H1 (cell line): ENCODE measurements at regions not wholly inside any gene's neighbourhood (a gene's known extent, or its start where the extent isn't known, plus 50 kb on each side); places are given as distances from the start of the nearest gene placed in this dataset.

Source experiments
- KDM1A ChIP-seq: fragments of 200-600, 300-600 bp; sonication (generic); IDR thresholded peaks from 2 replicates; pipeline ENCODE4 v1.7.1; 2016; ENCODE audit warnings: mild to moderate bottlenecking, low read length, borderline replicate concordance
- RNF2 ChIP-seq: fragments of 200-900, 300-1000 bp; sonication (generic); IDR thresholded peaks from 2 replicates; pipeline ENCODE4 v1.7.1; 2016; ENCODE audit warnings: borderline replicate concordance, low read depth, mild to moderate bottlenecking, antibody characterized with exemption, low read length; ENCODE audit not compliant: poor library complexity, severe bottlenecking; ENCODE audit errors: missing control alignments
- SIN3A ChIP-seq, 2 experiments: IDR thresholded peaks in 1 of 2; conservative IDR thresholded peaks in 1 of 2; 2 replicates each; pipeline ENCODE4 v1.6.1; 2011 to 2012; ENCODE audit warnings: low read length in 2 of 2, improper control_type of control experiment in 1 of 2, low read depth in 1 of 2, mild to moderate bottlenecking in 1 of 2
- SIRT6 ChIP-seq: IDR thresholded peaks from one replicate; pipeline ENCODE4 v1.7.1; 2012; ENCODE audit warnings: low read length, inconsistent platforms
- SP1 ChIP-seq: IDR thresholded peaks from 2 replicates; pipeline ENCODE4 v1.6.1; 2011; ENCODE audit warnings: low read depth, low read length
- TF ChIP-seq, protein P1 (sequence below): fragments of 300-600 bp; sonication (generic); IDR thresholded peaks from 2 replicates; pipeline ENCODE4 v1.7.1; 2012; ENCODE audit warnings: low read length, moderate library complexity, mild to moderate bottlenecking, inconsistent platforms; ENCODE audit not compliant: insufficient replicate concordance

DNA sequence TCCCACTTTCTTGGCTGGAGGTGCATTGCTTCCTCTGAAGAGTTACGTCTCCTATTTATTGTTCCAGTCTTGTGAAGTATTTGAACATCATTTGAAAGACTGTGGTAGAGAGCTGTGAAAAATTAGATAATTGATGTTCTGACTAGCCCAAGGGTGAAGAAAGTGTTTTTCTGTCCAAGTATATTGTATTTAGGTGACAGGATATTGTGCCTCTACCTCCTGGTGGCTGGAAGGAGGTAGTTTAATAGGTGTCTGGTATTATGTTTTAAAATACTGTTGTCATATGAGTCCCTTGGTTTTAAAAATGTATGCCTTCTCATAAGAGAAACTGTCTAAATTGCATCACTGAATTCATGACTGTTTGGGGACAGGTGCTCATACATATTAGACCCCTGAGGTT is 226.0 kb downstream of the SPRY1 start (continued):
- TF ChIP-seq, protein P1, sequence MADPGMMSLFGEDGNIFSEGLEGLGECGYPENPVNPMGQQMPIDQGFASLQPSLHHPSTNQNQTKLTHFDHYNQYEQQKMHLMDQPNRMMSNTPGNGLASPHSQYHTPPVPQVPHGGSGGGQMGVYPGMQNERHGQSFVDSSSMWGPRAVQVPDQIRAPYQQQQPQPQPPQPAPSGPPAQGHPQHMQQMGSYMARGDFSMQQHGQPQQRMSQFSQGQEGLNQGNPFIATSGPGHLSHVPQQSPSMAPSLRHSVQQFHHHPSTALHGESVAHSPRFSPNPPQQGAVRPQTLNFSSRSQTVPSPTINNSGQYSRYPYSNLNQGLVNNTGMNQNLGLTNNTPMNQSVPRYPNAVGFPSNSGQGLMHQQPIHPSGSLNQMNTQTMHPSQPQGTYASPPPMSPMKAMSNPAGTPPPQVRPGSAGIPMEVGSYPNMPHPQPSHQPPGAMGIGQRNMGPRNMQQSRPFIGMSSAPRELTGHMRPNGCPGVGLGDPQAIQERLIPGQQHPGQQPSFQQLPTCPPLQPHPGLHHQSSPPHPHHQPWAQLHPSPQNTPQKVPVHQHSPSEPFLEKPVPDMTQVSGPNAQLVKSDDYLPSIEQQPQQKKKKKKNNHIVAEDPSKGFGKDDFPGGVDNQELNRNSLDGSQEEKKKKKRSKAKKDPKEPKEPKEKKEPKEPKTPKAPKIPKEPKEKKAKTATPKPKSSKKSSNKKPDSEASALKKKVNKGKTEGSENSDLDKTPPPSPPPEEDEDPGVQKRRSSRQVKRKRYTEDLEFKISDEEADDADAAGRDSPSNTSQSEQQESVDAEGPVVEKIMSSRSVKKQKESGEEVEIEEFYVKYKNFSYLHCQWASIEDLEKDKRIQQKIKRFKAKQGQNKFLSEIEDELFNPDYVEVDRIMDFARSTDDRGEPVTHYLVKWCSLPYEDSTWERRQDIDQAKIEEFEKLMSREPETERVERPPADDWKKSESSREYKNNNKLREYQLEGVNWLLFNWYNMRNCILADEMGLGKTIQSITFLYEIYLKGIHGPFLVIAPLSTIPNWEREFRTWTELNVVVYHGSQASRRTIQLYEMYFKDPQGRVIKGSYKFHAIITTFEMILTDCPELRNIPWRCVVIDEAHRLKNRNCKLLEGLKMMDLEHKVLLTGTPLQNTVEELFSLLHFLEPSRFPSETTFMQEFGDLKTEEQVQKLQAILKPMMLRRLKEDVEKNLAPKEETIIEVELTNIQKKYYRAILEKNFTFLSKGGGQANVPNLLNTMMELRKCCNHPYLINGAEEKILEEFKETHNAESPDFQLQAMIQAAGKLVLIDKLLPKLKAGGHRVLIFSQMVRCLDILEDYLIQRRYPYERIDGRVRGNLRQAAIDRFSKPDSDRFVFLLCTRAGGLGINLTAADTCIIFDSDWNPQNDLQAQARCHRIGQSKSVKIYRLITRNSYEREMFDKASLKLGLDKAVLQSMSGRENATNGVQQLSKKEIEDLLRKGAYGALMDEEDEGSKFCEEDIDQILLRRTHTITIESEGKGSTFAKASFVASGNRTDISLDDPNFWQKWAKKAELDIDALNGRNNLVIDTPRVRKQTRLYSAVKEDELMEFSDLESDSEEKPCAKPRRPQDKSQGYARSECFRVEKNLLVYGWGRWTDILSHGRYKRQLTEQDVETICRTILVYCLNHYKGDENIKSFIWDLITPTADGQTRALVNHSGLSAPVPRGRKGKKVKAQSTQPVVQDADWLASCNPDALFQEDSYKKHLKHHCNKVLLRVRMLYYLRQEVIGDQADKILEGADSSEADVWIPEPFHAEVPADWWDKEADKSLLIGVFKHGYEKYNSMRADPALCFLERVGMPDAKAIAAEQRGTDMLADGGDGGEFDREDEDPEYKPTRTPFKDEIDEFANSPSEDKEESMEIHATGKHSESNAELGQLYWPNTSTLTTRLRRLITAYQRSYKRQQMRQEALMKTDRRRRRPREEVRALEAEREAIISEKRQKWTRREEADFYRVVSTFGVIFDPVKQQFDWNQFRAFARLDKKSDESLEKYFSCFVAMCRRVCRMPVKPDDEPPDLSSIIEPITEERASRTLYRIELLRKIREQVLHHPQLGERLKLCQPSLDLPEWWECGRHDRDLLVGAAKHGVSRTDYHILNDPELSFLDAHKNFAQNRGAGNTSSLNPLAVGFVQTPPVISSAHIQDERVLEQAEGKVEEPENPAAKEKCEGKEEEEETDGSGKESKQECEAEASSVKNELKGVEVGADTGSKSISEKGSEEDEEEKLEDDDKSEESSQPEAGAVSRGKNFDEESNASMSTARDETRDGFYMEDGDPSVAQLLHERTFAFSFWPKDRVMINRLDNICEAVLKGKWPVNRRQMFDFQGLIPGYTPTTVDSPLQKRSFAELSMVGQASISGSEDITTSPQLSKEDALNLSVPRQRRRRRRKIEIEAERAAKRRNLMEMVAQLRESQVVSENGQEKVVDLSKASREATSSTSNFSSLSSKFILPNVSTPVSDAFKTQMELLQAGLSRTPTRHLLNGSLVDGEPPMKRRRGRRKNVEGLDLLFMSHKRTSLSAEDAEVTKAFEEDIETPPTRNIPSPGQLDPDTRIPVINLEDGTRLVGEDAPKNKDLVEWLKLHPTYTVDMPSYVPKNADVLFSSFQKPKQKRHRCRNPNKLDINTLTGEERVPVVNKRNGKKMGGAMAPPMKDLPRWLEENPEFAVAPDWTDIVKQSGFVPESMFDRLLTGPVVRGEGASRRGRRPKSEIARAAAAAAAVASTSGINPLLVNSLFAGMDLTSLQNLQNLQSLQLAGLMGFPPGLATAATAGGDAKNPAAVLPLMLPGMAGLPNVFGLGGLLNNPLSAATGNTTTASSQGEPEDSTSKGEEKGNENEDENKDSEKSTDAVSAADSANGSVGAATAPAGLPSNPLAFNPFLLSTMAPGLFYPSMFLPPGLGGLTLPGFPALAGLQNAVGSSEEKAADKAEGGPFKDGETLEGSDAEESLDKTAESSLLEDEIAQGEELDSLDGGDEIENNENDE, result no peak
- TF ChIP-seq RNF2 (no peak), SIN3A (conservative IDR thresholded peaks at IDR 0.05 in 1 of 2, IDR thresholded peaks at IDR 0.05 in 1 of 2; ENCODE audit: low read depth in 1 of 2, low read length in 2 of 2) (no peak), KDM1A (no peak), SIRT6 (no peak), SP1 (no peak)
